Uterus (tissue), 2 donors: ENCODE measurements at regions not wholly inside any gene's neighbourhood (a gene's known extent, or its start where the extent isn't known, plus 50 kb on each side); places are given as distances from the start of the nearest gene placed in this dataset.

Experiments used
- CTCF ChIP-seq, 4 experiments: fragments of 200-600 bp in 2 of 4; fragments of 450-650 bp in 2 of 4; sonication (generic) in 2 of 4; IDR thresholded peaks; one replicate each; pipeline ENCODE4 v1.5.1; 2016 to 2019; ENCODE audit warnings: antibody characterized with exemption in 4 of 4, mild to moderate bottlenecking in 2 of 4, moderate library complexity in 1 of 4
- POLR2A ChIP-seq, 2 donors: fragments of 450-650 bp; IDR thresholded peaks; one replicate each; pipeline ENCODE4 v1.6.1; 2016; ENCODE audit warnings: antibody characterized with exemption in 2 of 2, mild to moderate bottlenecking in 1 of 2, moderate library complexity in 1 of 2

GRCh38 chr15:77555232-77555631 is 77.5 kb downstream of the LINGO1 start:
- no peak for TF ChIP-seq POLR2A (IDR thresholded peaks at IDR 0.05)
- no peak for TF ChIP-seq CTCF (IDR thresholded peaks at IDR 0.05)
